ENCODE measurements at regions not wholly inside any gene's neighbourhood (a gene's known extent, or its start where the extent isn't known, plus 50 kb on each side); places are given as distances from the start of the nearest gene placed in this dataset.

- H3K4me1 ChIP-seq = no peaks in the 10 kb centered on the region
- H3K4me3 ChIP-seq = no peak overlapping the region
- H3K27me3 ChIP-seq (ENCODE audit: low read depth) = no peaks in the 10 kb centered on the region
- H3K27ac ChIP-seq (replicated peaks) = no peak overlapping the region
- DNase-seq = no peak
- H3K9me3 ChIP-seq (replicated peaks) = no peaks in the 10 kb centered on the region
- intact Hi-C loops (cut with micrococcal nuclease) = no loop called here
- H3K36me3 ChIP-seq = no peaks in the 10 kb centered on the region
- TF ChIP-seq CTCF (IDR thresholded peaks at IDR 0.05; ENCODE audit: borderline replicate concordance) = no peak
These were observed 255.7 kb upstream of the RGMB start for GRCh38 chr5:98517560-98518366.

- Histone ChIP-seq H3K4me1 (no peaks in the 10 kb centered on the region), H3K4me3 (no peak overlapping the region), H3K36me3 (no peaks in the 10 kb centered on the region), H3K9me3 (replicated peaks) (no peaks in the 10 kb centered on the region), H3K27ac (replicated peaks) (no peak overlapping the region), H3K27me3 (ENCODE audit: low read depth) (no peaks in the 10 kb centered on the region)
- no peak for TF ChIP-seq CTCF (IDR thresholded peaks at IDR 0.05; ENCODE audit: borderline replicate concordance)
- DNase-seq = no peak
- intact Hi-C loops (cut with micrococcal nuclease) = no loop called here
These were observed 254.7 kb upstream of the RGMB start for GRCh38 chr5:98518754-98519153.

GRCh38 chr5:98519571-98519970 is 253.9 kb upstream of the RGMB start:
- Histone ChIP-seq H3K27me3 (ENCODE audit: low read depth) (no peaks in the 10 kb centered on the region), H3K4me1 (no peaks in the 10 kb centered on the region), H3K9me3 (replicated peaks) (no peaks in the 10 kb centered on the region), H3K27ac (replicated peaks) (no peak overlapping the region), H3K4me3 (no peak overlapping the region), H3K36me3 (no peaks in the 10 kb centered on the region)
- DNase-seq = no peak
- TF ChIP-seq CTCF (IDR thresholded peaks at IDR 0.05; ENCODE audit: borderline replicate concordance) = no peak
- intact Hi-C loops (cut with micrococcal nuclease) = no loop called here

- H3K9me3 ChIP-seq (replicated peaks) = no peaks in the 10 kb centered on the region
- no peaks in the 10 kb centered on the region for H3K27me3 ChIP-seq (ENCODE audit: low read depth)
- H3K4me1 ChIP-seq = no peaks in the 10 kb centered on the region
- TF ChIP-seq CTCF (IDR thresholded peaks at IDR 0.05; ENCODE audit: borderline replicate concordance) = no peak
- no peak overlapping the region for H3K27ac ChIP-seq (replicated peaks)
- no peak overlapping the region for H3K4me3 ChIP-seq
- intact Hi-C loops (cut with micrococcal nuclease) = no loop called here
- no peak for DNase-seq
- no peaks in the 10 kb centered on the region for H3K36me3 ChIP-seq
These were observed 251.6 kb upstream of the RGMB start for GRCh38 chr5:98521821-98522220.

- Histone ChIP-seq H3K27me3 (ENCODE audit: low read depth) (no peaks in the 10 kb centered on the region), H3K4me3 (no peak overlapping the region), H3K4me1 (no peaks in the 10 kb centered on the region), H3K9me3 (replicated peaks) (no peaks in the 10 kb centered on the region), H3K36me3 (no peaks in the 10 kb centered on the region), H3K27ac (replicated peaks) (no peak overlapping the region)
- TF ChIP-seq CTCF (IDR thresholded peaks at IDR 0.05; ENCODE audit: borderline replicate concordance) = no peak
- no peak for DNase-seq
- intact Hi-C loops (cut with micrococcal nuclease) = no loop called here
These were observed 248.7 kb upstream of the RGMB start for GRCh38 chr5:98524773-98525172.
